ENCODE measurements at regions not wholly inside any gene's neighbourhood (a gene's known extent, or its start where the extent isn't known, plus 50 kb on each side); places are given as distances from the start of the nearest gene placed in this dataset.

DNA sequence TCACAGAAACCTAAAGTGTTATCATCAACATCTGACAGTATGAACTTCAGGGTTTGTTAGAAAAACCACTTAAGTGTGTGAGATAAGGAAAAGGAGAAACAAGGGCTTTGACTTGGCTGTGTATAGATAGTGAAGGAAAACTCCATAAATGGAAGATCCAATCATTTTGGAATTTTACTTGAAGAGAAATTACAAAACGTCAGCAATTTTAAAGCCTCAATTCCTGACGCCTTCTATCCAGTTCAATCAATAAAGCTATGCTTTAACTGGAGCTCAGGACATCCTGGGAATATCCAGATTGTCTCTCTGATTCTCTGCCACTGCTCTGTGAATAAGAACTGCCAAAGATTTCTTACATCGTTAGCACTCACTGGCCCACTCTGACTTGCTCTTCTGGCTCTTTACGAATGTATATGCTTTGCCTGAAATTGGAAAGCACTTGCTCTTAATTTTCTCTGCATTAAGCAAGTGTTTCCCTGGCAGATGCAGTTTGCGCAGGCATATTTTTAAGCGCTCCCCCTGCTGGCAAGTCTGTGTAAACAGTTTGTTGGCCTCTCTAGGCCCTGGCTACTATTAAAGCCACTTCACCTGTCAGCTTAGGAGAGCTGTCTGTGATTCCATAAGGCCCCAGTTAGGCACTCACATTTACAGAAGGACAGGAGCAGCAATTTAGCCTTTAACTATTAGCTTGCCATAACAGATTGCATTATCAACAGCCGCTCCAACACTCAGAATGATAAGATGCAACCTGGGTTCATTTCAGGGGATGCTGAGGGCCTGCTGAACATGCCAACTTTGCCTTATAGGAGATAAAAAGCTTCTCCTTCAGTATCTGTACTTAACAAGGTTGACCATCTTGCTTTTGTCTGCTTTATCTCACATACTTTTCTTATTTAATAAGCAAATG lies 251.4 kb upstream of the DDX53 start:
- Histone ChIP-seq H3K9me3 (no peaks in the 10 kb centered on the region), H3K27ac (no peak overlapping the region), H3K36me3 (no peaks in the 10 kb centered on the region), H3K4me1 (no peaks in the 10 kb centered on the region), H3K4me3 (no peak overlapping the region), H3K27me3 (no peaks in the 10 kb centered on the region)
- DNase-seq (no peak), ATAC-seq (peak; percentile 65)
- intact Hi-C loops (cut with DNase I) = no loop called here
- TF ChIP-seq, protein P1, sequence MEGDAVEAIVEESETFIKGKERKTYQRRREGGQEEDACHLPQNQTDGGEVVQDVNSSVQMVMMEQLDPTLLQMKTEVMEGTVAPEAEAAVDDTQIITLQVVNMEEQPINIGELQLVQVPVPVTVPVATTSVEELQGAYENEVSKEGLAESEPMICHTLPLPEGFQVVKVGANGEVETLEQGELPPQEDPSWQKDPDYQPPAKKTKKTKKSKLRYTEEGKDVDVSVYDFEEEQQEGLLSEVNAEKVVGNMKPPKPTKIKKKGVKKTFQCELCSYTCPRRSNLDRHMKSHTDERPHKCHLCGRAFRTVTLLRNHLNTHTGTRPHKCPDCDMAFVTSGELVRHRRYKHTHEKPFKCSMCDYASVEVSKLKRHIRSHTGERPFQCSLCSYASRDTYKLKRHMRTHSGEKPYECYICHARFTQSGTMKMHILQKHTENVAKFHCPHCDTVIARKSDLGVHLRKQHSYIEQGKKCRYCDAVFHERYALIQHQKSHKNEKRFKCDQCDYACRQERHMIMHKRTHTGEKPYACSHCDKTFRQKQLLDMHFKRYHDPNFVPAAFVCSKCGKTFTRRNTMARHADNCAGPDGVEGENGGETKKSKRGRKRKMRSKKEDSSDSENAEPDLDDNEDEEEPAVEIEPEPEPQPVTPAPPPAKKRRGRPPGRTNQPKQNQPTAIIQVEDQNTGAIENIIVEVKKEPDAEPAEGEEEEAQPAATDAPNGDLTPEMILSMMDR (IDR thresholded peaks at IDR 0.05) = peak; percentile 66

DNA sequence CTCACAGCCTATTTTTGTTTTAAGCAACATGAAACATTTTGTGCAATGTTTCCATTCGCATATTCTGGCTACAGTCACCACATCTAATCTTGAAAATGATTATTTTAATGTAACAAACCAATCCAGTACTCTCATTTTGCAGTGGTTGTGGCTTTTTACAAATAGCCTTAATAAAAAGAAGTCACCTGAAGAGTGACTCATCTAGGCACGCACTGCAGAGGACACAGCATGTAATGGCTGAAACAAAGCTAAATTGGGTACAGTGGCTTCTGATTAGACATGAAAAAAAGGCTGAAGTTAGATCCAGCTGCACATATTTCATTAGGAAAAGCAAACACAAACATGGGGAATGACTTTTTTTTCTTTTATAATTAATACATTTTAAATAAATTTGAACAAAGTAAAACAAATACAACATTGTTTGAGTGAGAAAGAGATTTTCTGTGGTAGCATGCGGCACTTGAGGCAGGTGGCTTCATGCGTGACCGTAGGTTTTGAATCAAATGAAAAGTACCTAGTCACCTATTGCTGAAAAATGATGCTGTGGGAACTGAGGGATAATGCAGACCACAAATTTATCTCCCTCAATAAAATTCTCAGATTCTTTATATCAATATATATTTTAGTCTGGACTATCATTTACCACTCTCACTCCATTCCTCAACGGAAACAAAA lies 240.8 kb upstream of the DDX53 start:
- TF ChIP-seq, protein P1 (IDR thresholded peaks at IDR 0.05) = no peak
- Histone ChIP-seq H3K27me3 (no peaks in the 10 kb centered on the region), H3K9me3 (no peaks in the 10 kb centered on the region), H3K4me3 (no peak overlapping the region), H3K4me1 (no peaks in the 10 kb centered on the region), H3K27ac (no peak overlapping the region), H3K36me3 (no peaks in the 10 kb centered on the region)
- no peak for ATAC-seq
- DNase-seq = no peak
- intact Hi-C loops (cut with DNase I) = no loop called here

DNA sequence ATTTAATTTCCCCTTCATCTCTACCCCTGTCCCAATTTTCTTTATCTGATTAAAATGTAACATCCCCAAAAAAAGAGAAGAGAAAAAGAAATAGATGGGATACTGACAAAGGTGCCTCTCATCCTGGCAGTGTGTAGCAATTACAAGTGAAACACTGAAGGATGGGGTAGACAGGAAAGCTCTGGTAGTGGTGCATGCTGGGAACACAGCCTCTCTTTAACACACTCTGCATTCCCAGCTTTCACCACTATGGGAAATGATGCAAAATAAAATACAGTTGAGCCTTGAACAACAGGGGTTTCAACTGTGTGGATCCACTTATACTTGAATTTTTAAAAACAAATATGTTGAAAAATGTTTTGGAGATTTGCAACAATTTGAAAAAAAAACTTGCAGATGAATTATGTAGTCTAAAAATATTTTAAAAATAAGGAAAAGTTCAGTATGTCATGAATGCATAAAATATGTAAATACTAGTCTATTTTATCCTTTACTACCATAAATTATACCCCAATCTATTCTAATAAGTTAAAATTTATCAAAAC lies 239.2 kb upstream of the DDX53 start:
- Histone ChIP-seq H3K27ac (no peak overlapping the region), H3K27me3 (no peaks in the 10 kb centered on the region), H3K4me3 (no peak overlapping the region), H3K36me3 (no peaks in the 10 kb centered on the region), H3K9me3 (no peaks in the 10 kb centered on the region), H3K4me1 (no peaks in the 10 kb centered on the region)
- intact Hi-C loops (cut with DNase I) = no loop called here
- no peak for DNase-seq
- TF ChIP-seq, protein P1 (IDR thresholded peaks at IDR 0.05) = no peak
- ATAC-seq = no peak

DNA sequence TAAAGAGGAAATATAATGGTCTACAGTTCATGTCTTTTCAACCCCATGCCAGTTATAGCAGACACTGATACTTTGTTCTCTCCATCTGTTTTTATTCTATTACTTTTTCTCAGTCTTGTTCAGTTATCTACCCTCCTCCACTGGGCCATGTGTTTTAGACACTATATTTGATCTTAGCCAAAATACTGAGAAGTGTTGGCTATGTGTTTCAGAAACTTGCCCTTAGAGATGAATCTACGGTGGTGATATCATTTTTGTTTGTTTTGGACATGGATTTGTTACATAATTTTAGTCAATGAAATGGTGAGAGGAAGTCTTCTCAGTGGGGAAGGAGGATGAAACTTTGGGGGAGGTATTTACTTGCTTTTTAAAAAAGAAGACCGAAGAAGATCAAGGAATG lies 211.5 kb upstream of the DDX53 start:
- H3K9me3 ChIP-seq = no peaks in the 10 kb centered on the region
- H3K27me3 ChIP-seq = no peaks in the 10 kb centered on the region
- no peaks in the 10 kb centered on the region for H3K36me3 ChIP-seq
- no peak overlapping the region for H3K27ac ChIP-seq
- intact Hi-C loops (cut with DNase I) = no loop called here
- H3K4me1 ChIP-seq = no peaks in the 10 kb centered on the region
- TF ChIP-seq, protein P1 (IDR thresholded peaks at IDR 0.05) = no peak
- ATAC-seq = no peak
- DNase-seq = no peak
- H3K4me3 ChIP-seq = no peak overlapping the region

DNA sequence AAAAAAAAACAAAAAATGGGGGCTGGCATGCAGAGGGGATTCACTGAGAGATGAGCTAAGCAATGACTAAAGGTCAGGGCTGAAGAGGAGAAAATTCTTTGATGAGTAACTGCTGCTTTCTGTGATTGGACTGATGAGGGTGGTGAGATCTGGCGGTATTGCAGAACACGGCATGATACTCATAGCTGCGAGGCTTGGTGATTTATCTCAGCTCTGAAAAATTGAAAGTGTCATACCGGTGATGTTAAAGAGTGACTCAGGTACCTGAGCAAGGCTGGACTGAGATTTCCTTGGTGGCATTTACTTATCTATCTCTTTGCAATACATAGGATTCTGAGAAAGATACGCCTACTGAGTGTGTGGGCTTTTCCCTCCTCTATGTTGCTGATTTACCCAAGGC lies 204.1 kb upstream of the DDX53 start:
- Histone ChIP-seq H3K4me3 (no peak overlapping the region), H3K36me3 (no peaks in the 10 kb centered on the region), H3K27ac (no peak overlapping the region), H3K9me3 (no peaks in the 10 kb centered on the region), H3K4me1 (no peaks in the 10 kb centered on the region), H3K27me3 (no peaks in the 10 kb centered on the region)
- ATAC-seq (no peak), DNase-seq (no peak)
- TF ChIP-seq, protein P1 (IDR thresholded peaks at IDR 0.05) = no peak
- intact Hi-C loops (cut with DNase I) = no loop called here

All from upper lobe of right lung (tissue), 1 donor.